VCaP (cell line): ENCODE measurements at regions not wholly inside any gene's neighbourhood (a gene's known extent, or its start where the extent isn't known, plus 50 kb on each side); places are given as distances from the start of the nearest gene placed in this dataset.
"Not testable (repeated sequence)": the region's sequence is repeated elsewhere in the genome, so short reads cannot be mapped to it uniquely, and the experiment has no call there.

Source experiments
- H3K27ac ChIP-seq: fragments of 450-650 bp; 2 replicates; pipeline ENCODE4 v1.5.1; 2017
- CTCF ChIP-seq: fragments of 450-650 bp; conservative IDR thresholded peaks from 2 replicates; pipeline ENCODE4 v1.5.1; 2017; ENCODE audit warnings: mild to moderate bottlenecking, moderate library complexity

- TF ChIP-seq CTCF: no peak
- no peak overlapping the region for H3K27ac ChIP-seq
These were observed 295.0 kb downstream of the PCDH7 start for GRCh38 chr4:31015123-31015522.

GRCh38 chr4:31016322-31017061 is 296.3 kb downstream of the PCDH7 start:
- TF ChIP-seq CTCF: no peak
- H3K27ac ChIP-seq: no peak overlapping the region

DNA sequence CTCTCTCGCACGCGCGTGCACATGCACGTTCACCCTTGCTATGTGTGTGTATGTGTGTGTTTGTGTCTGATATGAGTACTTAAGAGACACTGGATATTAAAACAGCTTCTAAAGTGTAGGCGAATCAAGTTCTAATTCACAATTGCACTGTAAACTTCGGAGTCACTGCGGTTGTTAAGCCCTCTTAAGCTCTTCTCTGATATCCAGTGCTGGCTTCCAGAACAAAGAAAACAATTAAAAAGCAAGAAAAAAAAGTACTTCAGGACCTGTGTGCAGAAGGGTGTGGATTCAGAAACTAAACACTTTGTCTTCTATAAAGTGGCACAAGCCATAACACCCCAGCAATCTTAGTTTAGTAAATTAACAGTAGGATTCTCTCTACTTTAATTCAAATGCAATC is 300.2 kb downstream of the PCDH7 start:
- TF ChIP-seq CTCF: no peak
- H3K27ac ChIP-seq: no peak overlapping the region

GRCh38 chr4:31021008-31021407 is 300.8 kb downstream of the PCDH7 start:
- TF ChIP-seq CTCF: no peak
- no peak overlapping the region for H3K27ac ChIP-seq

- H3K27ac ChIP-seq: no peak overlapping the region
- TF ChIP-seq CTCF: no peak
These were observed 302.5 kb downstream of the PCDH7 start for GRCh38 chr4:31022702-31023101.

GRCh38 chr4:31023109-31023508 is 302.9 kb downstream of the PCDH7 start:
- no peak for TF ChIP-seq CTCF

DNA sequence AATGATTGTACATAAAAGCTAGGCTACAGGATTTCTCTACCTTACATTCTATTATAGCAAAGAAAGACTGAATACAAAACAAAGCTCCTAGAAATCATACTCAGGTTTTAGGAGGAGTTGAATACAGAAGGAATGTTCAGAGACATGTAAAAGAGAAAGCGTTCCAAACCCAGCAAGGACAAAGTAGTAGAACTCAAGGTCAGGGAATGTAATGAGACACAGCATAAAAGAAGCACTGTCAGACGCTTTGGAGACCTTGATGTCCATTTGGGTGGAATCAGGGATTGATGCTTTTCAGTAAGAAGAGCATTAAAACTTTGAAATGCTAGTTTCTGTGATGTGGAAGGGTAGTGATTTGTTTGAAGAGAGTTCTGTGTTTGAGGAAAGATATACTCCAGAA is 303.6 kb downstream of the PCDH7 start:
- H3K27ac ChIP-seq: no peak overlapping the region
- no peak for TF ChIP-seq CTCF

More at GRCh38 chr4:31023109-31023508, 302.9 kb downstream of the PCDH7 start:
- no peak overlapping the region for H3K27ac ChIP-seq

GRCh38 chr4:31024781-31025180 is 304.6 kb downstream of the PCDH7 start:
- H3K27ac ChIP-seq: not testable (repeated sequence)
